Upper lobe of left lung (tissue), 4 donors: ENCODE measurements at regions not wholly inside any gene's neighbourhood (a gene's known extent, or its start where the extent isn't known, plus 50 kb on each side); places are given as distances from the start of the nearest gene placed in this dataset.

Experiments
- POLR2A ChIP-seq, 4 donors: fragments of 450-650 bp; IDR thresholded peaks; one replicate each; pipeline ENCODE4 v1.5.1; 2016 to 2017; ENCODE audit warnings: antibody characterized with exemption in 4 of 4, mild to moderate bottlenecking in 2 of 4
- TF ChIP-seq, protein P1 (sequence below), 6 experiments: fragments of 450-650 bp in 4 of 6; fragments of 200-600 bp in 2 of 6; sonication (generic) in 2 of 6; IDR thresholded peaks; one replicate each; pipeline ENCODE4 v1.5.1; 2016 to 2019; ENCODE audit warnings: antibody characterized with exemption in 6 of 6

DNA sequence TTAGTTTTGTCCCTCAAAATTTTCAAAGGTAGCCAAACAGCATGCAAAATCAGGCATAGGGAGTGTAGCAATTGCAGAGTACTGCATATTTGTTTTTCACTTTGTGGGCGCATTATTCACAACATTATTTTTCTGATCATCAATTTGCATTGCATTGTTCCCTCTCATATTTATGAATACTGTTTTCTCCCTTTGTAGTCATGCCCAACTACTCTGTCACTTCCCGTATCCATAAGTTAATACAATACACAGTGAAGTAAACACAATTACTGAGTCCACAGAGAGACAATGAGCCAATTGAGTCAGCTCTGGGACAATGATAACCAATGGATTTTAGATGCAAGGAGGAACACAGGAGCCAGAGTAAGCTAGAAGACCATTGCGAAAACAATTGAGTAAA lies 944.0 kb upstream of the ADGRL4 start:
- no peak for TF ChIP-seq POLR2A (IDR thresholded peaks at IDR 0.05)
- TF ChIP-seq, protein P1, sequence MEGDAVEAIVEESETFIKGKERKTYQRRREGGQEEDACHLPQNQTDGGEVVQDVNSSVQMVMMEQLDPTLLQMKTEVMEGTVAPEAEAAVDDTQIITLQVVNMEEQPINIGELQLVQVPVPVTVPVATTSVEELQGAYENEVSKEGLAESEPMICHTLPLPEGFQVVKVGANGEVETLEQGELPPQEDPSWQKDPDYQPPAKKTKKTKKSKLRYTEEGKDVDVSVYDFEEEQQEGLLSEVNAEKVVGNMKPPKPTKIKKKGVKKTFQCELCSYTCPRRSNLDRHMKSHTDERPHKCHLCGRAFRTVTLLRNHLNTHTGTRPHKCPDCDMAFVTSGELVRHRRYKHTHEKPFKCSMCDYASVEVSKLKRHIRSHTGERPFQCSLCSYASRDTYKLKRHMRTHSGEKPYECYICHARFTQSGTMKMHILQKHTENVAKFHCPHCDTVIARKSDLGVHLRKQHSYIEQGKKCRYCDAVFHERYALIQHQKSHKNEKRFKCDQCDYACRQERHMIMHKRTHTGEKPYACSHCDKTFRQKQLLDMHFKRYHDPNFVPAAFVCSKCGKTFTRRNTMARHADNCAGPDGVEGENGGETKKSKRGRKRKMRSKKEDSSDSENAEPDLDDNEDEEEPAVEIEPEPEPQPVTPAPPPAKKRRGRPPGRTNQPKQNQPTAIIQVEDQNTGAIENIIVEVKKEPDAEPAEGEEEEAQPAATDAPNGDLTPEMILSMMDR (IDR thresholded peaks at IDR 0.05) = no peak
